Tibial artery (tissue), 4 donors: ENCODE measurements at regions not wholly inside any gene's neighbourhood (a gene's known extent, or its start where the extent isn't known, plus 50 kb on each side); places are given as distances from the start of the nearest gene placed in this dataset.
A peak's percentile ranks its signal among the peaks of the same experiment; 100 is the strongest.

Experiments
- DNase-seq, 2 donors: peaks; one replicate each; pipeline ENCODE4 v3.0.0-alpha.2; 2019
- H3K27ac ChIP-seq, 2 donors: fragments of 200-600 bp; sonication (generic) in 1 of 2; 1 replicate in 1 of 2; 2 replicates in 1 of 2; pipeline ENCODE4 v1.5.1; 2018 to 2019; ENCODE audit warnings: mild to moderate bottlenecking in 1 of 2
- H3K27me3 ChIP-seq, 2 donors: fragments of 200-600 bp; sonication (generic) in 1 of 2; one replicate each; pipeline versions ENCODE4 v1.5.1 to v1.6.0; 2016 to 2019
- H3K36me3 ChIP-seq, 3 donors: fragments of 200-600 bp; sonication (generic) in 2 of 3; one replicate each; pipeline ENCODE4 v1.5.1; 2016 to 2019; ENCODE audit warnings: mild to moderate bottlenecking in 2 of 3
- H3K4me1 ChIP-seq, 4 donors: fragments of 200-600 bp; sonication (generic) in 2 of 4; 1 replicate in 3 of 4; 2 replicates in 1 of 4; pipeline ENCODE4 v1.5.1; 2016 to 2019
- H3K4me3 ChIP-seq, 2 donors: fragments of 200-600 bp; sonication (generic) in 1 of 2; 1 replicate in 1 of 2; 2 replicates in 1 of 2; pipeline ENCODE4 v1.5.1; 2018 to 2019; ENCODE audit warnings: mild to moderate bottlenecking in 2 of 2
- H3K9me3 ChIP-seq, 3 donors: fragments of 200-600 bp; sonication (generic) in 1 of 3; one replicate each; pipeline ENCODE4 v1.5.1; 2016 to 2019
- CTCF ChIP-seq, 2 experiments: fragments of 200-600 bp in 1 of 2; fragments of 450-650 bp in 1 of 2; IDR thresholded peaks; one replicate each; pipeline ENCODE4 v1.5.1; 2017 to 2019; ENCODE audit warnings: antibody characterized with exemption in 2 of 2, mild to moderate bottlenecking in 1 of 2, moderate library complexity in 1 of 2
- intact Hi-C: fragments of 100-400 bp; cut with DNase I; formaldehyde crosslinking; loops from one replicate; pipeline ENCODE4 v1.15.0; 2023; ENCODE audit warnings: low total_unique reads

- no peak for TF ChIP-seq CTCF (IDR thresholded peaks at IDR 0.05)
- no peak overlapping the region for H3K27ac ChIP-seq
- no peaks in the 10 kb centered on the region for H3K27me3 ChIP-seq
- intact Hi-C loops = no loop called here
- peaks cover 0 to 4% (median 0%) of the 10 kb centered on the region in 4 donors for H3K4me1 ChIP-seq
- no peaks in the 10 kb centered on the region for H3K36me3 ChIP-seq
- DNase-seq = peak; percentile 65 to 68
- no peak overlapping the region for H3K4me3 ChIP-seq
- no peaks in the 10 kb centered on the region for H3K9me3 ChIP-seq
Observed at GRCh38 chr11:110858547-110858921, 146.3 kb upstream of the ARHGAP20 start.

- Histone ChIP-seq H3K27ac (no peak overlapping the region), H3K9me3 (no peaks in the 10 kb centered on the region), H3K4me3 (no peak overlapping the region), H3K4me1 (peaks cover 0 to 4% (median 0%) of the 10 kb centered on the region in 4 donors), H3K36me3 (no peaks in the 10 kb centered on the region), H3K27me3 (no peaks in the 10 kb centered on the region)
- peak in 1 of 2 donors; percentile 53 for DNase-seq
- TF ChIP-seq CTCF (IDR thresholded peaks at IDR 0.05) = no peak
- intact Hi-C loops = no loop called here
Observed at GRCh38 chr11:110857892-110858546, 145.8 kb upstream of the ARHGAP20 start.

DNA sequence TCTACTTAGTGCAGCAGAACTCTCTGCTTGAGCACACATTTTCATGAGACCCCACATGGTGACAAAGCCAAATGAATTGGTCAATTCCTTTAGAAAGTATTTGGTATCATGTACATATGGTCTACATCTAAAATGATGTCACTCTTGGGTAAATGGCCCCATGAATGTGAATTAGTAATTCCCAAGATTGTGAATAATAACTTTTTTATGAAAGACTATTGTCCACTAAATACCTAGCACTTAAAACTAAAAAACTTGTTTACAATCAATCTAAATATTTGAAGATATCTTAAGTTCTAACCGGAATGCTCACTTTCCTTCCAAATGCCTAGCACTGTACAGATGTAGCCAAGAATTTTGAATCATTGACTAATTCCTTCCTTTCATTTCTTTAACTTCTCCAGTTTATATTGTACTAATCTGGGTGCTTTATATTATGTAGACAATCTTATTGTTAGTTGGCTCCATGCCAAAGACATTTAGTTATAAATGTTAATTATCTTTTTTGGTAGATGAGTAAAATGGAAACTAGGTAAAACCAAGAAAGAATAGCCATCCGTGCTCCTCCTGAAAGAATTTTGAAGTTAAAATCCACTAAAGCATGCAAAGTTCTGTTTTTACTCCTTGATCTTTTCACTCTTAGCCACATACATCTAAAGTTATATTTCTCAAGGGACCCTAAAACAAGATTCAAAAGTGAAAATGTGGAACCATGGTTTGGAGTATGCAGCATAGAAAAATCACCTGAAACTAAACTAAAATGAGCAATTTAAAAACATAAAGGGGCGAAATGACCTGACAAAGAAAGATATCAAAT, 145.0 kb upstream of the ARHGAP20 start:
- TF ChIP-seq CTCF (IDR thresholded peaks at IDR 0.05) = no peak
- Histone ChIP-seq H3K9me3 (no peaks in the 10 kb centered on the region), H3K36me3 (no peaks in the 10 kb centered on the region), H3K4me1 (peaks cover 0 to 4% (median 0%) of the 10 kb centered on the region in 4 donors), H3K4me3 (no peak overlapping the region), H3K27ac (no peak overlapping the region), H3K27me3 (no peaks in the 10 kb centered on the region)
- intact Hi-C loops = no loop called here
- no peak for DNase-seq

DNA sequence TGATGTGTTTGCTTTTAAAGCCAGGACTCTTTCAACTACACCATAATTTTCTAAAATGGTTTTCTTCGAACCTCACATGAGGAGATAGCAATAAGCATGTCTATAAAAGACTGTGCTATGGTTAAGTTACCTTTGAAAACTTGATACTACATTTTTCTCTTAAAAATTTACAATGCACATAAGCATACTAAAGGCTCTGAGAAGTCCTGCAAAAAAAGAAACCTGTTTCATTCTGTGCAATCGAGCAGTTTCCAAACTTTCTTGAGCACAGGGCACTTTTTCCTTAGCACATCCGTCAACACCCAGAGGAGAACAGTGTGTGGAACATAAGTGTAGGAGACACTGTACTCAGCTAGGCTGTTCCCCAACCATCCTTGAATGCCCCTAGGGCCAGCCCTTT, 144.1 kb upstream of the ARHGAP20 start:
- Histone ChIP-seq H3K27me3 (no peaks in the 10 kb centered on the region), H3K4me1 (peaks cover 0 to 4% (median 0%) of the 10 kb centered on the region in 4 donors), H3K4me3 (no peak overlapping the region), H3K36me3 (no peaks in the 10 kb centered on the region), H3K27ac (no peak overlapping the region), H3K9me3 (no peaks in the 10 kb centered on the region)
- no peak for DNase-seq
- no peak for TF ChIP-seq CTCF (IDR thresholded peaks at IDR 0.05)
- intact Hi-C loops = no loop called here

GRCh38 chr11:110855191-110855590, 143.0 kb upstream of the ARHGAP20 start:
- TF ChIP-seq CTCF (IDR thresholded peaks at IDR 0.05) = no peak
- no peak for DNase-seq

More at GRCh38 chr11:110855191-110855590, 143.0 kb upstream of the ARHGAP20 start:
- peaks cover 0 to 4% (median 0%) of the 10 kb centered on the region in 4 donors for H3K4me1 ChIP-seq
- no peaks in the 10 kb centered on the region for H3K9me3 ChIP-seq
- no peaks in the 10 kb centered on the region for H3K36me3 ChIP-seq
- no peak overlapping the region for H3K27ac ChIP-seq
- H3K4me3 ChIP-seq = no peak overlapping the region
- intact Hi-C loops = no loop called here
- no peaks in the 10 kb centered on the region for H3K27me3 ChIP-seq
